ENCODE measurements at regions not wholly inside any gene's neighbourhood (a gene's known extent, or its start where the extent isn't known, plus 50 kb on each side); places are given as distances from the start of the nearest gene placed in this dataset.

GRCh38 chr20:50290112-50290511 lies 99.5 kb downstream of the CEBPB start:
- no peak overlapping the region for H3K27ac ChIP-seq (ENCODE audit: low read depth, low read length, severe bottlenecking)
- H3K36me3 ChIP-seq (ENCODE audit: control insufficient read depth, insufficient read depth, low read length) = no peaks in the 10 kb centered on the region
- 92 to 93% methylated on average over 4 to 6 of the region's 12 CpGs for WGBS, 2 experiments (ENCODE audit: insufficient coverage in 2 of 2)
- no peak overlapping the region for H3K4me3 ChIP-seq (ENCODE audit: extremely low read depth, insufficient read depth, low read length, poor library complexity, severe bottlenecking)
- peaks cover 23% of the 10 kb centered on the region for H3K4me1 ChIP-seq (ENCODE audit: control insufficient read depth, insufficient read depth, low read length, poor library complexity, severe bottlenecking)
- no peaks in the 10 kb centered on the region for H3K9me3 ChIP-seq (ENCODE audit: control insufficient read depth, low read length)

- H3K36me3 ChIP-seq (ENCODE audit: control insufficient read depth, insufficient read depth, low read length) = no peaks in the 10 kb centered on the region
- H3K4me1 ChIP-seq (ENCODE audit: control insufficient read depth, insufficient read depth, low read length, poor library complexity, severe bottlenecking) = peaks cover 16% of the 10 kb centered on the region
- H3K27ac ChIP-seq (ENCODE audit: low read depth, low read length, severe bottlenecking) = no peak overlapping the region
- H3K4me3 ChIP-seq (ENCODE audit: extremely low read depth, insufficient read depth, low read length, poor library complexity, severe bottlenecking) = no peak overlapping the region
- 93 to 94% methylated on average over 5 of the region's 5 CpGs for WGBS, 2 experiments (ENCODE audit: insufficient coverage in 2 of 2)
- H3K9me3 ChIP-seq (ENCODE audit: control insufficient read depth, low read length) = no peaks in the 10 kb centered on the region
Measured at GRCh38 chr20:50290808-50291207, 100.2 kb downstream of the CEBPB start.

- no peak overlapping the region for H3K4me3 ChIP-seq (ENCODE audit: extremely low read depth, insufficient read depth, low read length, poor library complexity, severe bottlenecking)
- no peak overlapping the region for H3K27ac ChIP-seq (ENCODE audit: low read depth, low read length, severe bottlenecking)
- no peaks in the 10 kb centered on the region for H3K9me3 ChIP-seq (ENCODE audit: control insufficient read depth, low read length)
- H3K4me1 ChIP-seq (ENCODE audit: control insufficient read depth, insufficient read depth, low read length, poor library complexity, severe bottlenecking) = peaks cover 9% of the 10 kb centered on the region
- 88% methylated on average over 14 to 15 of the region's 16 CpGs for WGBS, 2 experiments (ENCODE audit: insufficient coverage in 2 of 2)
- no peaks in the 10 kb centered on the region for H3K36me3 ChIP-seq (ENCODE audit: control insufficient read depth, insufficient read depth, low read length)
Measured at GRCh38 chr20:50291254-50292078, 100.8 kb downstream of the CEBPB start.

- Histone ChIP-seq H3K4me3 (ENCODE audit: extremely low read depth, insufficient read depth, low read length, poor library complexity, severe bottlenecking) (no peak overlapping the region), H3K9me3 (ENCODE audit: control insufficient read depth, low read length) (no peaks in the 10 kb centered on the region), H3K4me1 (ENCODE audit: control insufficient read depth, insufficient read depth, low read length, poor library complexity, severe bottlenecking) (peaks cover 5% of the 10 kb centered on the region), H3K36me3 (ENCODE audit: control insufficient read depth, insufficient read depth, low read length) (no peaks in the 10 kb centered on the region), H3K27ac (ENCODE audit: low read depth, low read length, severe bottlenecking) (peak overlapping the region; percentile 34)
- WGBS, 2 experiments (ENCODE audit: insufficient coverage in 2 of 2) = 91 to 92% methylated on average over 7 to 8 of the region's 8 CpGs
Measured at GRCh38 chr20:50292079-50292590, 101.5 kb downstream of the CEBPB start.

- Histone ChIP-seq H3K36me3 (ENCODE audit: control insufficient read depth, insufficient read depth, low read length) (no peaks in the 10 kb centered on the region), H3K4me3 (ENCODE audit: extremely low read depth, insufficient read depth, low read length, poor library complexity, severe bottlenecking) (no peak overlapping the region), H3K4me1 (ENCODE audit: control insufficient read depth, insufficient read depth, low read length, poor library complexity, severe bottlenecking) (peaks cover 5% of the 10 kb centered on the region), H3K9me3 (ENCODE audit: control insufficient read depth, low read length) (no peaks in the 10 kb centered on the region), H3K27ac (ENCODE audit: low read depth, low read length, severe bottlenecking) (peak overlapping the region; percentile 34)
- WGBS, 2 experiments (ENCODE audit: insufficient coverage in 2 of 2) = 72 to 77% methylated on average over 23 to 24 of the region's 26 CpGs
Measured at GRCh38 chr20:50292591-50293283, 102.1 kb downstream of the CEBPB start.

GRCh38 chr20:50293284-50294139 lies 102.9 kb downstream of the CEBPB start:
- Histone ChIP-seq H3K36me3 (ENCODE audit: control insufficient read depth, insufficient read depth, low read length) (no peaks in the 10 kb centered on the region), H3K27ac (ENCODE audit: low read depth, low read length, severe bottlenecking) (no peak overlapping the region), H3K4me3 (ENCODE audit: extremely low read depth, insufficient read depth, low read length, poor library complexity, severe bottlenecking) (no peak overlapping the region), H3K9me3 (ENCODE audit: control insufficient read depth, low read length) (no peaks in the 10 kb centered on the region), H3K4me1 (ENCODE audit: control insufficient read depth, insufficient read depth, low read length, poor library complexity, severe bottlenecking) (peaks cover 5% of the 10 kb centered on the region)
- 91 to 93% methylated on average over 12 to 17 of the region's 21 CpGs for WGBS, 2 experiments (ENCODE audit: insufficient coverage in 2 of 2)

GRCh38 chr20:50294164-50295088 lies 103.8 kb downstream of the CEBPB start:
- 91 to 94% methylated on average over 13 to 14 of the region's 18 CpGs for WGBS, 2 experiments (ENCODE audit: insufficient coverage in 2 of 2)
- no peak overlapping the region for H3K27ac ChIP-seq (ENCODE audit: low read depth, low read length, severe bottlenecking)
- no peak overlapping the region for H3K4me3 ChIP-seq (ENCODE audit: extremely low read depth, insufficient read depth, low read length, poor library complexity, severe bottlenecking)
- no peaks in the 10 kb centered on the region for H3K36me3 ChIP-seq (ENCODE audit: control insufficient read depth, insufficient read depth, low read length)
- H3K9me3 ChIP-seq (ENCODE audit: control insufficient read depth, low read length) = no peaks in the 10 kb centered on the region
- H3K4me1 ChIP-seq (ENCODE audit: control insufficient read depth, insufficient read depth, low read length, poor library complexity, severe bottlenecking) = peaks cover 5% of the 10 kb centered on the region

GRCh38 chr20:50295345-50295744 lies 104.7 kb downstream of the CEBPB start:
- Histone ChIP-seq H3K4me3 (ENCODE audit: extremely low read depth, insufficient read depth, low read length, poor library complexity, severe bottlenecking) (no peak overlapping the region), H3K4me1 (ENCODE audit: control insufficient read depth, insufficient read depth, low read length, poor library complexity, severe bottlenecking) (peaks cover 5% of the 10 kb centered on the region), H3K9me3 (ENCODE audit: control insufficient read depth, low read length) (no peaks in the 10 kb centered on the region), H3K27ac (ENCODE audit: low read depth, low read length, severe bottlenecking) (no peak overlapping the region), H3K36me3 (ENCODE audit: control insufficient read depth, insufficient read depth, low read length) (no peaks in the 10 kb centered on the region)
- WGBS, 2 experiments (ENCODE audit: insufficient coverage in 2 of 2) = 95 to 97% methylated on average over 4 of the region's 5 CpGs

GRCh38 chr20:50295762-50296449 lies 105.3 kb downstream of the CEBPB start:
- Histone ChIP-seq H3K4me1 (ENCODE audit: control insufficient read depth, insufficient read depth, low read length, poor library complexity, severe bottlenecking) (peaks cover 5% of the 10 kb centered on the region), H3K36me3 (ENCODE audit: control insufficient read depth, insufficient read depth, low read length) (no peaks in the 10 kb centered on the region), H3K4me3 (ENCODE audit: extremely low read depth, insufficient read depth, low read length, poor library complexity, severe bottlenecking) (no peak overlapping the region), H3K9me3 (ENCODE audit: control insufficient read depth, low read length) (no peaks in the 10 kb centered on the region), H3K27ac (ENCODE audit: low read depth, low read length, severe bottlenecking) (no peak overlapping the region)
- WGBS, 2 experiments (ENCODE audit: insufficient coverage in 2 of 2) = 95 to 97% methylated on average over 15 to 17 of the region's 20 CpGs
